Naive thymus-derived CD4-positive, alpha-beta T cell (primary cell): ENCODE measurements at regions not wholly inside any gene's neighbourhood (a gene's known extent, or its start where the extent isn't known, plus 50 kb on each side); places are given as distances from the start of the nearest gene placed in this dataset.
A peak's percentile ranks its signal among the peaks of the same experiment; 100 is the strongest.

Experiments used
- ATAC-seq: fragments of 150-1000 bp; cut with Tn5 transposase; 2 replicates; pipeline ENCODE4 v1.10.0; 2021; ENCODE audit warnings: mild to moderate bottlenecking, moderate library complexity
- CTCF ChIA-PET: fragments of 350-600 bp; sonication (Branson Sonifier 250); formaldehyde crosslinking; loops from one replicate; lab custom pipeline; 2021; ENCODE audit warnings: antibody characterized with exemption; lab: Charles Lee
- POLR2A ChIA-PET: fragments of 350-600 bp; sonication (Branson Sonifier 250); formaldehyde crosslinking; loops from one replicate; lab custom pipeline; 2021; ENCODE audit warnings: antibody characterized with exemption, inconsistent platforms; lab: Charles Lee
- DNase-seq, 9 donors: peaks; one replicate each; pipeline versions ENCODE4 v3.0.0 to v3.0.0-alpha.2; 2020 to 2022; ENCODE audit warnings: mixed read lengths in 1 of 9
- H3K27ac ChIP-seq: one replicate; pipeline ENCODE4 v1.7.0; 2013; ENCODE audit warnings: mild to moderate bottlenecking, low read depth, low read length, moderate library complexity
- H3K27me3 ChIP-seq, 2 donors: one replicate each; pipeline ENCODE4 v1.7.0; 2013; ENCODE audit warnings: low read length in 2 of 2, mild to moderate bottlenecking in 2 of 2, moderate library complexity in 2 of 2; ENCODE audit not compliant: control insufficient read depth in 2 of 2, insufficient read depth in 2 of 2
- H3K36me3 ChIP-seq, 3 experiments: 1 replicate in 2 of 3; 2 replicates in 1 of 3; pipeline ENCODE4 v1.7.0; 2013; ENCODE audit warnings: low read length in 3 of 3, mild to moderate bottlenecking in 3 of 3, moderate library complexity in 1 of 3; ENCODE audit not compliant: insufficient read depth in 3 of 3, control insufficient read depth in 2 of 3
- H3K4me1 ChIP-seq, 2 donors: one replicate each; pipeline ENCODE4 v1.7.0; 2013; ENCODE audit warnings: low read length in 2 of 2, mild to moderate bottlenecking in 2 of 2, moderate library complexity in 1 of 2; ENCODE audit not compliant: control insufficient read depth in 2 of 2, insufficient read depth in 2 of 2
- H3K4me3 ChIP-seq: 2 replicates; pipeline ENCODE4 v1.7.0; 2013; ENCODE audit warnings: mild to moderate bottlenecking, low read length
- H3K9me3 ChIP-seq, 3 experiments: 1 replicate in 2 of 3; 2 replicates in 1 of 3; pipeline ENCODE4 v1.7.0; 2013; ENCODE audit warnings: low read length in 3 of 3; ENCODE audit not compliant: control insufficient read depth in 2 of 3
- H3K27ac Mint-ChIP-seq, 9 donors: one replicate each; pipeline ENCODE4 v1.8.0; 2020 to 2022; ENCODE audit warnings: mixed read lengths in 9 of 9, mild to moderate bottlenecking in 8 of 9, moderate library complexity in 5 of 9, inconsistent platforms in 2 of 9
- H3K27me3 Mint-ChIP-seq, 5 donors: one replicate each; pipeline ENCODE4 v1.8.0; 2021 to 2022; ENCODE audit warnings: mixed read lengths in 5 of 5, mild to moderate bottlenecking in 1 of 5
- H3K36me3 Mint-ChIP-seq, 5 donors: one replicate each; pipeline ENCODE4 v1.8.0; 2020 to 2022; ENCODE audit warnings: mixed read lengths in 5 of 5, mild to moderate bottlenecking in 3 of 5, inconsistent platforms in 1 of 5
- H3K4me1 Mint-ChIP-seq, 7 donors: one replicate each; pipeline ENCODE4 v1.8.0; 2020 to 2022; ENCODE audit warnings: mixed read lengths in 7 of 7, mild to moderate bottlenecking in 3 of 7, inconsistent platforms in 1 of 7
- H3K4me3 Mint-ChIP-seq, 10 donors: one replicate each; pipeline ENCODE4 v1.8.0; 2020 to 2022; ENCODE audit warnings: mild to moderate bottlenecking in 10 of 10, mixed read lengths in 10 of 10, moderate library complexity in 6 of 10, inconsistent platforms in 2 of 10
- H3K9me3 Mint-ChIP-seq, 11 donors: one replicate each; pipeline ENCODE4 v1.8.0; 2020 to 2022; ENCODE audit warnings: mixed read lengths in 11 of 11, mild to moderate bottlenecking in 4 of 11, inconsistent platforms in 1 of 11, moderate library complexity in 1 of 11
- intact Hi-C, 2 donors: fragments of 100-400 bp; cut with micrococcal nuclease; formaldehyde crosslinking; loops; one replicate each; pipeline ENCODE4 v1.15.1; 2023

GRCh38 chr2:595831-596592, 81.2 kb downstream of the TMEM18 start:
- H3K27ac ChIP-seq = no peak overlapping the region
- H3K27me3 Mint-ChIP-seq = peaks cover 0 to 7% (median 0%) of the 10 kb centered on the region in 5 donors
- no peak overlapping the region for H3K27ac Mint-ChIP-seq
- ATAC-seq (no peak), DNase-seq (no peak)
- H3K9me3 Mint-ChIP-seq = no peaks in the 10 kb centered on the region
- no peaks in the 10 kb centered on the region for H3K36me3 ChIP-seq
- H3K4me3 ChIP-seq = no peak overlapping the region
- no peaks in the 10 kb centered on the region for H3K27me3 ChIP-seq
- H3K4me3 Mint-ChIP-seq = no peak overlapping the region
- no peaks in the 10 kb centered on the region for H3K9me3 ChIP-seq
- ChIA-PET CTCF (no interaction called here), POLR2A (no interaction called here)
- no peaks in the 10 kb centered on the region for H3K4me1 Mint-ChIP-seq
- intact Hi-C loops = no loop called here
- H3K4me1 ChIP-seq = no peaks in the 10 kb centered on the region
- no peaks in the 10 kb centered on the region for H3K36me3 Mint-ChIP-seq

GRCh38 chr2:595141-595815, 81.9 kb downstream of the TMEM18 start:
- DNase-seq (peak in 1 of 9 donors; percentile 12), ATAC-seq (no peak)
- H3K4me1 ChIP-seq = no peaks in the 10 kb centered on the region
- no peaks in the 10 kb centered on the region for H3K36me3 Mint-ChIP-seq
- H3K27ac ChIP-seq = no peak overlapping the region
- H3K4me1 Mint-ChIP-seq = no peaks in the 10 kb centered on the region
- intact Hi-C loops = no loop called here
- H3K27me3 ChIP-seq = no peaks in the 10 kb centered on the region
- no peaks in the 10 kb centered on the region for H3K36me3 ChIP-seq
- H3K4me3 ChIP-seq = no peak overlapping the region
- no peak overlapping the region for H3K27ac Mint-ChIP-seq
- ChIA-PET CTCF (no interaction called here), POLR2A (no interaction called here)
- no peak overlapping the region for H3K4me3 Mint-ChIP-seq
- peaks cover 0 to 9% (median 0%) of the 10 kb centered on the region in 5 donors for H3K27me3 Mint-ChIP-seq
- H3K9me3 ChIP-seq = no peaks in the 10 kb centered on the region
- no peaks in the 10 kb centered on the region for H3K9me3 Mint-ChIP-seq

- H3K4me3 ChIP-seq = no peak overlapping the region
- H3K4me1 Mint-ChIP-seq = no peaks in the 10 kb centered on the region
- ATAC-seq (no peak), DNase-seq (no peak)
- H3K27me3 Mint-ChIP-seq = peaks cover 0 to 13% (median 0%) of the 10 kb centered on the region in 5 donors
- H3K4me3 Mint-ChIP-seq = no peak overlapping the region
- H3K4me1 ChIP-seq = no peaks in the 10 kb centered on the region
- H3K36me3 ChIP-seq = no peaks in the 10 kb centered on the region
- no peak overlapping the region for H3K27ac ChIP-seq
- POLR2A ChIA-PET = no interaction called here
- intact Hi-C loops = no loop called here
- H3K9me3 ChIP-seq = no peaks in the 10 kb centered on the region
- CTCF ChIA-PET = no interaction called here
- no peaks in the 10 kb centered on the region for H3K9me3 Mint-ChIP-seq
- no peaks in the 10 kb centered on the region for H3K27me3 ChIP-seq
- H3K27ac Mint-ChIP-seq = no peak overlapping the region
- no peaks in the 10 kb centered on the region for H3K36me3 Mint-ChIP-seq
Measured at GRCh38 chr2:594297-594949, 82.8 kb downstream of the TMEM18 start.

GRCh38 chr2:593356-594026, 83.7 kb downstream of the TMEM18 start:
- Histone ChIP-seq H3K4me3 (no peak overlapping the region), H3K9me3 (no peaks in the 10 kb centered on the region), H3K36me3 (no peaks in the 10 kb centered on the region), H3K4me1 (no peaks in the 10 kb centered on the region), H3K27me3 (no peaks in the 10 kb centered on the region), H3K27ac (no peak overlapping the region)
- H3K4me3 Mint-ChIP-seq = no peak overlapping the region
- ATAC-seq (no peak), DNase-seq (no peak)
- H3K36me3 Mint-ChIP-seq = no peaks in the 10 kb centered on the region
- H3K9me3 Mint-ChIP-seq = no peaks in the 10 kb centered on the region
- intact Hi-C loops = no loop called here
- ChIA-PET CTCF (no interaction called here), POLR2A (no interaction called here)
- H3K27me3 Mint-ChIP-seq = peaks cover 0 to 22% (median 4%) of the 10 kb centered on the region in 5 donors
- no peaks in the 10 kb centered on the region for H3K4me1 Mint-ChIP-seq
- H3K27ac Mint-ChIP-seq = no peak overlapping the region

GRCh38 chr2:592737-593136, 84.5 kb downstream of the TMEM18 start:
- no peaks in the 10 kb centered on the region for H3K36me3 Mint-ChIP-seq
- Histone ChIP-seq H3K27me3 (no peaks in the 10 kb centered on the region), H3K27ac (no peak overlapping the region), H3K36me3 (no peaks in the 10 kb centered on the region), H3K9me3 (no peaks in the 10 kb centered on the region), H3K4me1 (no peaks in the 10 kb centered on the region), H3K4me3 (no peak overlapping the region)
- no peaks in the 10 kb centered on the region for H3K9me3 Mint-ChIP-seq
- DNase-seq (no peak), ATAC-seq (no peak)
- H3K27ac Mint-ChIP-seq = no peak overlapping the region
- ChIA-PET POLR2A (no interaction called here), CTCF (no interaction called here)
- H3K4me3 Mint-ChIP-seq = no peak overlapping the region
- H3K27me3 Mint-ChIP-seq = peaks cover 0 to 23% (median 5%) of the 10 kb centered on the region in 5 donors
- intact Hi-C loops = no loop called here
- H3K4me1 Mint-ChIP-seq = no peaks in the 10 kb centered on the region

GRCh38 chr2:590214-591175, 86.7 kb downstream of the TMEM18 start:
- H3K27ac Mint-ChIP-seq = no peak overlapping the region
- DNase-seq = no peak

More at GRCh38 chr2:590214-591175, 86.7 kb downstream of the TMEM18 start:
- H3K27me3 Mint-ChIP-seq = peaks cover 0 to 31% (median 5%) of the 10 kb centered on the region in 5 donors
- Histone ChIP-seq H3K27ac (no peak overlapping the region), H3K4me3 (no peak overlapping the region), H3K36me3 (no peaks in the 10 kb centered on the region), H3K9me3 (no peaks in the 10 kb centered on the region), H3K27me3 (no peaks in the 10 kb centered on the region), H3K4me1 (peaks cover 7 to 8% of the 10 kb centered on the region in 2 donors)
- ChIA-PET POLR2A (interaction anchor here (0.6 kb wide), 1 partner anchor 20 kb away, joined by 3 read pairs; no protein-coding TSS in a partner anchor), CTCF (no interaction called here)
- ATAC-seq = no peak
- intact Hi-C loops = no loop called here
- H3K36me3 Mint-ChIP-seq = no peaks in the 10 kb centered on the region
- no peaks in the 10 kb centered on the region for H3K9me3 Mint-ChIP-seq
- peaks cover 1 to 8% (median 3%) of the 10 kb centered on the region in 7 donors for H3K4me1 Mint-ChIP-seq
- H3K4me3 Mint-ChIP-seq = no peak overlapping the region
